ENCODE measurements at regions not wholly inside any gene's neighbourhood (a gene's known extent, or its start where the extent isn't known, plus 50 kb on each side); places are given as distances from the start of the nearest gene placed in this dataset.
"Not testable (repeated sequence)": the region's sequence is repeated elsewhere in the genome, so short reads cannot be mapped to it uniquely, and the experiment has no call there.

- not testable (repeated sequence) for TF ChIP-seq CTCF, POLR2A (IDR thresholded peaks at IDR 0.05)
These were observed 1671.7 kb downstream of the EFNA5 start for GRCh38 chr5:105998991-105999390.
